Thyroid gland (tissue), 4 donors: ENCODE measurements at regions not wholly inside any gene's neighbourhood (a gene's known extent, or its start where the extent isn't known, plus 50 kb on each side); places are given as distances from the start of the nearest gene placed in this dataset.

Experiments
- CTCF ChIP-seq, 6 experiments: fragments of 200-600 bp in 3 of 6; fragments of 450-650 bp in 3 of 6; sonication (generic) in 3 of 6; IDR thresholded peaks; one replicate each; pipeline ENCODE4 v1.5.1; 2016 to 2019; ENCODE audit warnings: antibody characterized with exemption in 6 of 6, mild to moderate bottlenecking in 2 of 6, inconsistent platforms in 1 of 6, moderate library complexity in 1 of 6
- POLR2A ChIP-seq, 2 donors: fragments of 450-650 bp; IDR thresholded peaks; one replicate each; pipeline ENCODE4 v1.6.1; 2017; ENCODE audit warnings: antibody characterized with exemption in 2 of 2, mild to moderate bottlenecking in 2 of 2, moderate library complexity in 1 of 2

GRCh38 chr14:34165847-34166350, 215.0 kb upstream of the EGLN3 start:
- no peak for TF ChIP-seq POLR2A (IDR thresholded peaks at IDR 0.05)
- no peak for TF ChIP-seq CTCF (IDR thresholded peaks at IDR 0.05)
